GM23338 (cell line): ENCODE measurements at regions not wholly inside any gene's neighbourhood (a gene's known extent, or its start where the extent isn't known, plus 50 kb on each side); places are given as distances from the start of the nearest gene placed in this dataset.

Experiments used
- CREB1 ChIP-seq: fragments of 250-450 bp; sonication (Bioruptor Pico); IDR thresholded peaks from 2 replicates; pipeline ENCODE4 v1.5.0; 2020; ENCODE audit warnings: low read depth, mild to moderate bottlenecking, moderate library complexity
- CTCF ChIP-seq, 2 experiments: fragments of 200-600 bp in 1 of 2; sonication (generic) in 1 of 2; conservative IDR thresholded peaks; 2 replicates each; pipeline versions ENCODE4 v1.5.1 to v1.6.1; 2016 to 2017; ENCODE audit warnings: antibody characterized with exemption in 2 of 2, low read depth in 2 of 2, mild to moderate bottlenecking in 2 of 2, moderate library complexity in 1 of 2
- ETS1 ChIP-seq: IDR thresholded peaks from 2 replicates; pipeline ENCODE4 v1.6.1; 2016; ENCODE audit warnings: antibody characterized with exemption
- EZH2 ChIP-seq: fragments of 200-600 bp; sonication (generic); IDR thresholded peaks from one replicate; pipeline ENCODE4 v1.8.0; 2017; ENCODE audit warnings: antibody characterized with exemption, mild to moderate bottlenecking, low read depth; ENCODE audit not compliant: unreplicated experiment
- EZH2phosphoT487 ChIP-seq: fragments of 200-600 bp; sonication (generic); IDR thresholded peaks from one replicate; pipeline ENCODE4 v1.8.1; 2018; ENCODE audit warnings: antibody characterized with exemption; ENCODE audit not compliant: unreplicated experiment
- JUNB ChIP-seq: IDR thresholded peaks from one replicate; pipeline ENCODE4 v1.6.1; 2016; ENCODE audit warnings: antibody characterized with exemption; ENCODE audit not compliant: unreplicated experiment
- NANOG ChIP-seq: IDR thresholded peaks from 2 replicates; pipeline ENCODE4 v1.6.1; 2016; ENCODE audit warnings: antibody characterized with exemption, borderline replicate concordance
- POLR2AphosphoS5 ChIP-seq: IDR thresholded peaks from 2 replicates; pipeline ENCODE4 v1.6.1; 2016; ENCODE audit warnings: antibody characterized with exemption, low read depth
- STAT1 ChIP-seq: IDR thresholded peaks from one replicate; pipeline ENCODE4 v1.6.1; 2016; ENCODE audit warnings: antibody characterized with exemption; ENCODE audit not compliant: unreplicated experiment
- ZNF114 ChIP-seq: fragments of 250-450 bp; sonication (Bioruptor Pico); IDR thresholded peaks from 2 replicates; pipeline ENCODE4 v1.5.0; 2020; ENCODE audit warnings: mild to moderate bottlenecking, moderate library complexity
- ZNF331 ChIP-seq: fragments of 250-450 bp; sonication (Bioruptor Pico); IDR thresholded peaks from 2 replicates; pipeline ENCODE4 v1.5.0; 2020; ENCODE audit warnings: low read depth, mild to moderate bottlenecking, moderate library complexity
- TF ChIP-seq, protein P1 (sequence below): IDR thresholded peaks from one replicate; pipeline ENCODE4 v1.6.1; 2018; ENCODE audit warnings: antibody characterized with exemption; ENCODE audit not compliant: unreplicated experiment
- TF ChIP-seq, protein P2 (sequence below): fragments of 250-450 bp; sonication (Bioruptor Pico); IDR thresholded peaks from 2 replicates; pipeline ENCODE4 v1.5.0; 2020; ENCODE audit warnings: mild to moderate bottlenecking, moderate library complexity

GRCh38 chr2:223404616-223405015 lies 197.5 kb downstream of the SCG2 start:
- no peak for TF ChIP-seq EZH2phosphoT487
- no peak for TF ChIP-seq CTCF (conservative IDR thresholded peaks at IDR 0.05; ENCODE audit: low read depth in 2 of 2)
- TF ChIP-seq STAT1 = no peak
- no peak for TF ChIP-seq POLR2AphosphoS5
- TF ChIP-seq EZH2 = no peak
- no peak for TF ChIP-seq JUNB
- TF ChIP-seq, protein P1, sequence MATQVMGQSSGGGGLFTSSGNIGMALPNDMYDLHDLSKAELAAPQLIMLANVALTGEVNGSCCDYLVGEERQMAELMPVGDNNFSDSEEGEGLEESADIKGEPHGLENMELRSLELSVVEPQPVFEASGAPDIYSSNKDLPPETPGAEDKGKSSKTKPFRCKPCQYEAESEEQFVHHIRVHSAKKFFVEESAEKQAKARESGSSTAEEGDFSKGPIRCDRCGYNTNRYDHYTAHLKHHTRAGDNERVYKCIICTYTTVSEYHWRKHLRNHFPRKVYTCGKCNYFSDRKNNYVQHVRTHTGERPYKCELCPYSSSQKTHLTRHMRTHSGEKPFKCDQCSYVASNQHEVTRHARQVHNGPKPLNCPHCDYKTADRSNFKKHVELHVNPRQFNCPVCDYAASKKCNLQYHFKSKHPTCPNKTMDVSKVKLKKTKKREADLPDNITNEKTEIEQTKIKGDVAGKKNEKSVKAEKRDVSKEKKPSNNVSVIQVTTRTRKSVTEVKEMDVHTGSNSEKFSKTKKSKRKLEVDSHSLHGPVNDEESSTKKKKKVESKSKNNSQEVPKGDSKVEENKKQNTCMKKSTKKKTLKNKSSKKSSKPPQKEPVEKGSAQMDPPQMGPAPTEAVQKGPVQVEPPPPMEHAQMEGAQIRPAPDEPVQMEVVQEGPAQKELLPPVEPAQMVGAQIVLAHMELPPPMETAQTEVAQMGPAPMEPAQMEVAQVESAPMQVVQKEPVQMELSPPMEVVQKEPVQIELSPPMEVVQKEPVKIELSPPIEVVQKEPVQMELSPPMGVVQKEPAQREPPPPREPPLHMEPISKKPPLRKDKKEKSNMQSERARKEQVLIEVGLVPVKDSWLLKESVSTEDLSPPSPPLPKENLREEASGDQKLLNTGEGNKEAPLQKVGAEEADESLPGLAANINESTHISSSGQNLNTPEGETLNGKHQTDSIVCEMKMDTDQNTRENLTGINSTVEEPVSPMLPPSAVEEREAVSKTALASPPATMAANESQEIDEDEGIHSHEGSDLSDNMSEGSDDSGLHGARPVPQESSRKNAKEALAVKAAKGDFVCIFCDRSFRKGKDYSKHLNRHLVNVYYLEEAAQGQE = no peak
- no peak for TF ChIP-seq CREB1 (CRISPR knock-in tag)
- TF ChIP-seq ZNF331 = no peak
- TF ChIP-seq NANOG = no peak
- no peak for TF ChIP-seq ZNF114 (CRISPR knock-in tag)
- no peak for TF ChIP-seq ETS1
- TF ChIP-seq, protein P2, sequence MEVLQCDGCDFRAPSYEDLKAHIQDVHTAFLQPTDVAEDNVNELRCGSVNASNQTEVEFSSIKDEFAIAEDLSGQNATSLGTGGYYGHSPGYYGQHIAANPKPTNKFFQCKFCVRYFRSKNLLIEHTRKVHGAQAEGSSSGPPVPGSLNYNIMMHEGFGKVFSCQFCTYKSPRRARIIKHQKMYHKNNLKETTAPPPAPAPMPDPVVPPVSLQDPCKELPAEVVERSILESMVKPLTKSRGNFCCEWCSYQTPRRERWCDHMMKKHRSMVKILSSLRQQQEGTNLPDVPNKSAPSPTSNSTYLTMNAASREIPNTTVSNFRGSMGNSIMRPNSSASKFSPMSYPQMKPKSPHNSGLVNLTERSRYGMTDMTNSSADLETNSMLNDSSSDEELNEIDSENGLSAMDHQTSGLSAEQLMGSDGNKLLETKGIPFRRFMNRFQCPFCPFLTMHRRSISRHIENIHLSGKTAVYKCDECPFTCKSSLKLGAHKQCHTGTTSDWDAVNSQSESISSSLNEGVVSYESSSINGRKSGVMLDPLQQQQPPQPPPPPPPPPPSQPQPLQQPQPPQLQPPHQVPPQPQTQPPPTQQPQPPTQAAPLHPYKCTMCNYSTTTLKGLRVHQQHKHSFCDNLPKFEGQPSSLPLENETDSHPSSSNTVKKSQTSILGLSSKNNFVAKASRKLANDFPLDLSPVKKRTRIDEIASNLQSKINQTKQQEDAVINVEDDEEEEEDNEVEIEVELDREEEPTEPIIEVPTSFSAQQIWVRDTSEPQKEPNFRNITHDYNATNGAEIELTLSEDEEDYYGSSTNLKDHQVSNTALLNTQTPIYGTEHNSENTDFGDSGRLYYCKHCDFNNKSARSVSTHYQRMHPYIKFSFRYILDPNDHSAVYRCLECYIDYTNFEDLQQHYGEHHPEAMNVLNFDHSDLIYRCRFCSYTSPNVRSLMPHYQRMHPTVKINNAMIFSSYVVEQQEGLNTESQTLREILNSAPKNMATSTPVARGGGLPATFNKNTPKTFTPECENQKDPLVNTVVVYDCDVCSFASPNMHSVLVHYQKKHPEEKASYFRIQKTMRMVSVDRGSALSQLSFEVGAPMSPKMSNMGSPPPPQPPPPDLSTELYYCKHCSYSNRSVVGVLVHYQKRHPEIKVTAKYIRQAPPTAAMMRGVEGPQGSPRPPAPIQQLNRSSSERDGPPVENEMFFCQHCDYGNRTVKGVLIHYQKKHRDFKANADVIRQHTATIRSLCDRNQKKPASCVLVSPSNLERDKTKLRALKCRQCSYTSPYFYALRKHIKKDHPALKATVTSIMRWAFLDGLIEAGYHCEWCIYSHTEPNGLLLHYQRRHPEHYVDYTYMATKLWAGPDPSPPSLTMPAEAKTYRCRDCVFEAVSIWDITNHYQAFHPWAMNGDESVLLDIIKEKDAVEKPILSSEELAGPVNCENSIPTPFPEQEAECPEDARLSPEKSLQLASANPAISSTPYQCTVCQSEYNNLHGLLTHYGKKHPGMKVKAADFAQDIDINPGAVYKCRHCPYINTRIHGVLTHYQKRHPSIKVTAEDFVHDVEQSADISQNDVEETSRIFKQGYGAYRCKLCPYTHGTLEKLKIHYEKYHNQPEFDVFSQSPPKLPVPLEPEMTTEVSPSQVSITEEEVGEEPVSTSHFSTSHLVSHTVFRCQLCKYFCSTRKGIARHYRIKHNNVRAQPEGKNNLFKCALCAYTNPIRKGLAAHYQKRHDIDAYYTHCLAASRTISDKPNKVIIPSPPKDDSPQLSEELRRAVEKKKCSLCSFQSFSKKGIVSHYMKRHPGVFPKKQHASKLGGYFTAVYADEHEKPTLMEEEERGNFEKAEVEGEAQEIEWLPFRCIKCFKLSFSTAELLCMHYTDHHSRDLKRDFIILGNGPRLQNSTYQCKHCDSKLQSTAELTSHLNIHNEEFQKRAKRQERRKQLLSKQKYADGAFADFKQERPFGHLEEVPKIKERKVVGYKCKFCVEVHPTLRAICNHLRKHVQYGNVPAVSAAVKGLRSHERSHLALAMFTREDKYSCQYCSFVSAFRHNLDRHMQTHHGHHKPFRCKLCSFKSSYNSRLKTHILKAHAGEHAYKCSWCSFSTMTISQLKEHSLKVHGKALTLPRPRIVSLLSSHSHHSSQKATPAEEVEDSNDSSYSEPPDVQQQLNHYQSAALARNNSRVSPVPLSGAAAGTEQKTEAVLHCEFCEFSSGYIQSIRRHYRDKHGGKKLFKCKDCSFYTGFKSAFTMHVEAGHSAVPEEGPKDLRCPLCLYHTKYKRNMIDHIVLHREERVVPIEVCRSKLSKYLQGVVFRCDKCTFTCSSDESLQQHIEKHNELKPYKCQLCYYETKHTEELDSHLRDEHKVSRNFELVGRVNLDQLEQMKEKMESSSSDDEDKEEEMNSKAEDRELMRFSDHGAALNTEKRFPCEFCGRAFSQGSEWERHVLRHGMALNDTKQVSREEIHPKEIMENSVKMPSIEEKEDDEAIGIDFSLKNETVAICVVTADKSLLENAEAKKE (CRISPR knock-in tag) = no peak
